ENCODE measurements at regions not wholly inside any gene's neighbourhood (a gene's known extent, or its start where the extent isn't known, plus 50 kb on each side); places are given as distances from the start of the nearest gene placed in this dataset.

DNA sequence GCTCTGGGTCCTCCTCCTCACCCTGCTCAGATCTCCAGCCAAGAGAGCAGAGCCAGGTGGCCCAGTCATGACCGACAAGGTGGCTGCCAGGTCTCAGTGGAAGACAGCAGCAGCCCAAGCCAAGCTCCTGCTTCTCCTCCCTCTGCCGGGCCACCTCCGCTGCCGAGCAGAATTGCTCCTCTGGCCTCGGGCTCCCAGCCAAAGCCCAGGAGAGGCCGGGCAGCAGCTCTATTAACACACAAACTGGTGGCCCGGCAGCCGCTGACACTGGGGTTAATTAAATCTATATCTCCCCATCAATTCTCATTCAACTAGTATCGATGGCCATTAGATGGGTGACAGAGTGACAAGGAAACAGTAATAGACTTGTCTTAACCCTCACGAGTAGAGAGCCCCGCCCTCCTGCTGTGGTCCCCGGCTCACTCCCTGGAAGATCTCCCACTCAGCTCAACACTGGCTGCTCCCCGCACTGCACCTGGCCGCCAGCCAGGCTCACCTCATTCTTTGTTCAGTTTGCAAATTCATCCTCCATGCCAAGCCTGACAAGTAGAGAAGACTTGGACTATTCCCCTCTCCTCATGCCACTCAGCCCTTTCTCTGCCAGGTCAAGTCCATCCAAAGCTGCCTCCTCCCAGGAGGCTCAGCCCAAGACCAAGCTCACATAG lies 74.1 kb upstream of the UNC5B start:
- H3K4me3 ChIP-seq = no peak overlapping the region
- no peak overlapping the region for H3K27ac ChIP-seq
- no peaks in the 10 kb centered on the region for H3K27me3 ChIP-seq
- no peaks in the 10 kb centered on the region for H3K36me3 ChIP-seq (ENCODE audit: low read depth, missing control alignments)
- H3K9me3 ChIP-seq = no peaks in the 10 kb centered on the region
- WGBS, 2 donors = 54 to 65% methylated on average over 6 to 14 of the region's 14 CpGs
- intact Hi-C loops (cut with DNase I; ENCODE audit: low total_unique reads) = no loop called here
- TF ChIP-seq, protein P1, sequence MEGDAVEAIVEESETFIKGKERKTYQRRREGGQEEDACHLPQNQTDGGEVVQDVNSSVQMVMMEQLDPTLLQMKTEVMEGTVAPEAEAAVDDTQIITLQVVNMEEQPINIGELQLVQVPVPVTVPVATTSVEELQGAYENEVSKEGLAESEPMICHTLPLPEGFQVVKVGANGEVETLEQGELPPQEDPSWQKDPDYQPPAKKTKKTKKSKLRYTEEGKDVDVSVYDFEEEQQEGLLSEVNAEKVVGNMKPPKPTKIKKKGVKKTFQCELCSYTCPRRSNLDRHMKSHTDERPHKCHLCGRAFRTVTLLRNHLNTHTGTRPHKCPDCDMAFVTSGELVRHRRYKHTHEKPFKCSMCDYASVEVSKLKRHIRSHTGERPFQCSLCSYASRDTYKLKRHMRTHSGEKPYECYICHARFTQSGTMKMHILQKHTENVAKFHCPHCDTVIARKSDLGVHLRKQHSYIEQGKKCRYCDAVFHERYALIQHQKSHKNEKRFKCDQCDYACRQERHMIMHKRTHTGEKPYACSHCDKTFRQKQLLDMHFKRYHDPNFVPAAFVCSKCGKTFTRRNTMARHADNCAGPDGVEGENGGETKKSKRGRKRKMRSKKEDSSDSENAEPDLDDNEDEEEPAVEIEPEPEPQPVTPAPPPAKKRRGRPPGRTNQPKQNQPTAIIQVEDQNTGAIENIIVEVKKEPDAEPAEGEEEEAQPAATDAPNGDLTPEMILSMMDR (IDR thresholded peaks at IDR 0.05) = no peak
- no peak for TF ChIP-seq POLR2A (IDR thresholded peaks at IDR 0.05)
- H3K4me1 ChIP-seq = no peaks in the 10 kb centered on the region
- DNase-seq = no peak

GRCh38 chr10:71141528-71141927 lies 70.8 kb upstream of the UNC5B start:
- Histone ChIP-seq H3K27me3 (no peaks in the 10 kb centered on the region), H3K27ac (no peak overlapping the region), H3K4me1 (no peaks in the 10 kb centered on the region), H3K36me3 (ENCODE audit: low read depth, missing control alignments) (no peaks in the 10 kb centered on the region), H3K4me3 (no peak overlapping the region), H3K9me3 (no peaks in the 10 kb centered on the region)
- intact Hi-C loops (cut with DNase I; ENCODE audit: low total_unique reads) = no loop called here
- WGBS, 2 donors = 90 to 98% methylated on average over 4 of the region's 4 CpGs
- DNase-seq = no peak
- TF ChIP-seq, protein P1 (IDR thresholded peaks at IDR 0.05) = no peak
- no peak for TF ChIP-seq POLR2A (IDR thresholded peaks at IDR 0.05)

GRCh38 chr10:71143170-71143569 lies 69.2 kb upstream of the UNC5B start:
- WGBS, 2 donors = 92% methylated on average over 5 of the region's 5 CpGs; no CpG with 5 or more reads in 1 of the 2 donors
- H3K36me3 ChIP-seq (ENCODE audit: low read depth, missing control alignments) = no peaks in the 10 kb centered on the region
- DNase-seq = no peak
- intact Hi-C loops (cut with DNase I; ENCODE audit: low total_unique reads) = no loop called here
- H3K27me3 ChIP-seq = no peaks in the 10 kb centered on the region
- no peaks in the 10 kb centered on the region for H3K9me3 ChIP-seq
- no peaks in the 10 kb centered on the region for H3K4me1 ChIP-seq
- H3K4me3 ChIP-seq = no peak overlapping the region
- no peak overlapping the region for H3K27ac ChIP-seq
- TF ChIP-seq, protein P1 (IDR thresholded peaks at IDR 0.05) = no peak
- TF ChIP-seq POLR2A (IDR thresholded peaks at IDR 0.05) = no peak

DNA sequence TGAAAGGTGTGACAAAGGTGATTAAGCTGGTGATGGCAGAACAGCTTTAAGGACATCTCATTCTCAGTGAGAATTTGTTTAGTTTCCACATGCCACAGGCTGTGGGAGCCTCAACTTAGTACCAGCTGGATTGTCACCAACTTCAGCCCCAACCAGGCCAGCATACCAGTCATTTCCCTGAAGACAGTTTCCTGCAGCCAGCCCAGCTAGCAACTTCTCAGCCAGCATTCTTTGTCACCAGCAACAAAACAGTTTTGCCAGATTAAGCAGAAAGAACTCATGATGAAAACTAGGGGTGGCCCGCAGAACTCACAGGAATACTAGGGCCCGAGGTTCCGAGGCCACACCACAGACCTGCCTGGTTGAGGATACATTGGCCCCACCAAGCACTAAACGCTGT lies 68.8 kb upstream of the UNC5B start:
- Histone ChIP-seq H3K27ac (no peak overlapping the region), H3K27me3 (no peaks in the 10 kb centered on the region), H3K4me3 (no peak overlapping the region), H3K36me3 (ENCODE audit: low read depth, missing control alignments) (no peaks in the 10 kb centered on the region), H3K9me3 (no peaks in the 10 kb centered on the region), H3K4me1 (no peaks in the 10 kb centered on the region)
- intact Hi-C loops (cut with DNase I; ENCODE audit: low total_unique reads) = no loop called here
- 93 to 97% methylated on average over 4 of the region's 4 CpGs for WGBS, 2 donors
- no peak for DNase-seq
- TF ChIP-seq, protein P1 (IDR thresholded peaks at IDR 0.05) = no peak
- no peak for TF ChIP-seq POLR2A (IDR thresholded peaks at IDR 0.05)

- TF ChIP-seq, protein P1 (IDR thresholded peaks at IDR 0.05) = no peak
- no peak for TF ChIP-seq POLR2A (IDR thresholded peaks at IDR 0.05)
- Histone ChIP-seq H3K9me3 (no peaks in the 10 kb centered on the region), H3K27ac (no peak overlapping the region), H3K4me1 (no peaks in the 10 kb centered on the region), H3K36me3 (ENCODE audit: low read depth, missing control alignments) (no peaks in the 10 kb centered on the region), H3K4me3 (no peak overlapping the region), H3K27me3 (no peaks in the 10 kb centered on the region)
- no peak for DNase-seq
- 97 to 98% methylated on average over 4 of the region's 4 CpGs for WGBS, 2 donors
- intact Hi-C loops (cut with DNase I; ENCODE audit: low total_unique reads) = no loop called here
Measured at GRCh38 chr10:71144824-71145223, 67.5 kb upstream of the UNC5B start.

Data from testis (tissue), 2 donors.